GM12891 (cell line): ENCODE measurements at regions not wholly inside any gene's neighbourhood (a gene's known extent, or its start where the extent isn't known, plus 50 kb on each side); places are given as distances from the start of the nearest gene placed in this dataset.
"Not testable (repeated sequence)": the region's sequence is repeated elsewhere in the genome, so short reads cannot be mapped to it uniquely, and the experiment has no call there.

Experiments
- DNase-seq: peaks from one replicate; pipeline ENCODE4 v3.0.0; 2011; ENCODE audit warnings: low spot score; ENCODE audit not compliant: insufficient read length
- FAIRE-seq: peaks from 2 replicates; lab custom pipeline; 2011; peaks lifted over from hg19 to GRCh38; lab: Jason Lieb, UNC
- PAX5 ChIP-seq: IDR thresholded peaks from 2 replicates; pipeline ENCODE4 v1.6.1; 2011; ENCODE audit warnings: low read length, moderate library complexity, mild to moderate bottlenecking; ENCODE audit not compliant: insufficient read depth, severe bottlenecking
- POLR2A ChIP-seq: IDR thresholded peaks from 2 replicates; pipeline ENCODE4 v1.6.1; 2011; ENCODE audit warnings: low read depth, low read length, control low read depth
- POLR2AphosphoS5 ChIP-seq: IDR thresholded peaks from 2 replicates; pipeline ENCODE4 v1.6.1; 2011; ENCODE audit warnings: low read depth, low read length, control low read depth
- POU2F2 ChIP-seq: IDR thresholded peaks from 2 replicates; pipeline ENCODE4 v1.6.1; 2011; ENCODE audit warnings: low read depth, mild to moderate bottlenecking, control low read depth, low read length, moderate library complexity
- SPI1 ChIP-seq: IDR thresholded peaks from 2 replicates; pipeline ENCODE4 v1.6.1; 2011; ENCODE audit warnings: low read depth, low read length, control low read depth
- TAF1 ChIP-seq: IDR thresholded peaks from 2 replicates; pipeline ENCODE4 v1.6.1; 2011; ENCODE audit warnings: low read depth, low read length, control low read depth

GRCh38 chr15:96622714-96623113 is 292.2 kb downstream of the NR2F2 start:
- no peak for FAIRE-seq
- TF ChIP-seq TAF1: no peak
- no peak for TF ChIP-seq PAX5
- TF ChIP-seq POLR2AphosphoS5: no peak
- no peak for TF ChIP-seq POU2F2
- TF ChIP-seq SPI1: no peak
- no peak for TF ChIP-seq POLR2A

GRCh38 chr15:96625256-96625655 is 294.8 kb downstream of the NR2F2 start:
- no peak for DNase-seq
- FAIRE-seq: no peak
- TF ChIP-seq POU2F2: no peak
- no peak for TF ChIP-seq TAF1
- TF ChIP-seq SPI1: no peak
- TF ChIP-seq POLR2A: no peak
- TF ChIP-seq POLR2AphosphoS5: no peak
- no peak for TF ChIP-seq PAX5

More at GRCh38 chr15:96622714-96623113, 292.2 kb downstream of the NR2F2 start:
- no peak for DNase-seq

DNA sequence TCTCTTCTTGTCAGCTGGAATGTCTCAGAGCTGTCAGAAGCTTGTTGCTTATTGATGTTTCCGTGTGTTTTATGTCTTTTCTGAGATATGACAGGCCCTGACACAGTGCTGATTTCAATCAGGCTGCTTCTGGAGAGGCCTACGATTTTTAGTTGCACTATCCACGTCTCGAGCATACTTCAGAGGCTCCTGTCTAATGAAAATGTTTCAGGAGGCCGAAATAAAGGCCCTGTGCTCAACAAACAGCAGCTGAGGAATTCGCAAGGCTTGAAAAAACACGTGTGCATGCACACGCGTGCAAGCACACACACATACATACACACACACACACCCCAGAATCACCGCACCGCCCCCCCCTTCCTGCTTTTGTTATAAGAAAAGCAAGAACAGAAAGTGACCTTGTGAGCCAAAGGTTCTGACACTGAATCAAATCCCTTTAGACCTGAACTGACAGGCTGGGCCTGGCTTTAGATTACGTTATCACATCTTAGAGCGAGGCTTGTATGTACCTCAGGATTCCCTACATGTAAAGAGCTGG is 296.6 kb downstream of the NR2F2 start:
- FAIRE-seq (no peak), DNase-seq (no peak)
- TF ChIP-seq POLR2A (no peak), POLR2AphosphoS5 (no peak), SPI1 (no peak), TAF1 (no peak), PAX5 (no peak), POU2F2 (no peak)

DNA sequence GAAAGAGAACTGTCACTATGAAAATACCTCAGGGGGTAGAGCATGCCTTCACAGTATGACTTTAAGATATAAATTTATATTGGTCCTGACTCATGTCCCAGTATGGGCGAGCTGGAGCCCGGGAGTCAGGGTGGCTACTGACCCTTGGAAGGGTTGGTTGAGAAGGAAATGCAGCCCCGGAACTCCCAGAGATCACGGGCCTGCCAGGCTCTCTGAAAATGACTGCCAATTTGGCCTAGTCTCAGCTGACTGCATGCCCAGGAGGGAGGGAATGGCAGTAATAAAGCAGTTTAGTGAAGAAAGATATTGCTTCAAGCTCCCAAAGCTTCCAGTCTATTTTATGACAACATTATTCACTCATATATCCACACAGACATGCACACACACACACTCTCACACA is 299.0 kb downstream of the NR2F2 start:
- no peak for FAIRE-seq
- TF ChIP-seq POU2F2 (no peak), POLR2AphosphoS5 (no peak), SPI1 (no peak), TAF1 (no peak), PAX5 (no peak), POLR2A (no peak)
- no peak for DNase-seq

- DNase-seq (no peak), FAIRE-seq (no peak)
- TF ChIP-seq PAX5: no peak
- TF ChIP-seq TAF1: no peak
- no peak for TF ChIP-seq POLR2A
- TF ChIP-seq POU2F2: no peak
- TF ChIP-seq SPI1: no peak
- no peak for TF ChIP-seq POLR2AphosphoS5
These were observed 308.3 kb downstream of the NR2F2 start for GRCh38 chr15:96638793-96639192.

GRCh38 chr15:96645796-96646195 is 315.3 kb downstream of the NR2F2 start:
- no peak for FAIRE-seq
- DNase-seq: no peak
- no peak for TF ChIP-seq POU2F2
- TF ChIP-seq POLR2AphosphoS5: no peak
- TF ChIP-seq SPI1: no peak
- TF ChIP-seq PAX5: no peak

DNA sequence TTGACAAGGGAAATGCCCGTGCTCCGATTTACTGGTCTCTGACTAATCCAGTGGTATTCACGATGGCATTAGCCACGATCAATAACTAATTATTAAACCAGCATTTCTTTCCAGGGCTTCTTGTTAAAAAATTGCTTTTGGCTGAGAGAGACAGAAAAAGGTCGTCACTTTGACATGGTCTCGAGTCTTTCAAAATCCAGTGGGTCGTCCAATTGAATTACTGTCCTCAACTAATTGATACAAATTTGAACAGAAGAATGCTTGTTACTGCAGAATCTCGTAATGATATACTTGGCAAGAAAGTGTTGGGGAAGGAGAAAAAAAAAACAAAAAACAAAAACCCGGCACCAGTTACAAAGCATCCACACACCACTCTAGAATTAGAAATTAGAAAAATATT is 318.4 kb downstream of the NR2F2 start:
- TF ChIP-seq SPI1: no peak
- no peak for TF ChIP-seq TAF1
- no peak for TF ChIP-seq PAX5
- TF ChIP-seq POU2F2: no peak
- TF ChIP-seq POLR2A: no peak
- no peak for TF ChIP-seq POLR2AphosphoS5
- FAIRE-seq (no peak), DNase-seq (no peak)

DNA sequence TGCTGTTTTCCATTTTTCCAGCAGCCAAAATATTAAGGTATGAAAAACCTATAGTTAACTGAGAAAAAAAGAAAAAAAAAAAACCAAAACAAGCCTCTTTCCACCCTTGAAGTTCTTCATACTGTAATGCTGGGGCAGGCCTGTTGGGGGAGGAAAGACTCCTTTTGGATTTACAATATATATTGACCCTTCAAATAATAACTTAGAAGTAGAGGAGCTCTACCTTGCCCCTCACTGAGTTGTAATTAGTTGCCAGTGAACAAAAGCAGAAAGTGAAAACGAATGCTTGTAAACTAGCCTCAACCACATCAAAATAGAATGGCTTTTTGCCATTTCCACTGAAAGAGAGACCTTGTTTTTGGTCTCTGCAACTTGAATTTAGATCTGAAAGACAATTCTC is 326.6 kb downstream of the NR2F2 start:
- TF ChIP-seq TAF1 (no peak), POU2F2 (no peak), SPI1 (no peak), POLR2AphosphoS5 (no peak), PAX5 (no peak), POLR2A (no peak)
- no peak for FAIRE-seq

DNA sequence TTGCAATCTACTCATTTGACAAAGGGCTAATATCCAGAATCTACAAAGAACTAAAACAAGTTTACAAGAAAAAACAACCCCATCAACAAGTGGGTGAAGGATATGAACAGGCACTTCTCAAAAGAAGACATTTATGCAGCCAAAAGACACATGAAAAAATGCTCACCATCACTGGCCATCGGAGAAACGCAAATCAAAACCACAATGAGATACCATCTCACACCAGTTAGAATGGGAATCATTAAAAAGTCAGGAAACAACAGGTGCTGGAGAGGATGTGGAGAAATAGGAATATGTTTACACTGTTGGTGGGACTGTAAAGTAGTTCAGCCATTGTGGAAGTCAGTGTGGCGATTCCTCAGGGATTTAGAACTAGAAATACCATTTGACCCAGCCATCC is 336.5 kb downstream of the NR2F2 start:
- FAIRE-seq: not testable (repeated sequence)

More for the DNA sequence above, 326.6 kb downstream of the NR2F2 start:
- DNase-seq: no peak

GRCh38 chr15:96670389-96670788 is 339.9 kb downstream of the NR2F2 start:
- no peak for TF ChIP-seq POU2F2
- DNase-seq (no peak), FAIRE-seq (no peak)

More for the DNA sequence above, 336.5 kb downstream of the NR2F2 start:
- DNase-seq: not testable (repeated sequence)

- no peak for FAIRE-seq
- no peak for DNase-seq
- TF ChIP-seq TAF1 (no peak), POU2F2 (no peak), POLR2AphosphoS5 (no peak), SPI1 (no peak)
These were observed 342.1 kb downstream of the NR2F2 start for GRCh38 chr15:96672629-96673028.
